GM23338 (cell line): ENCODE measurements at regions not wholly inside any gene's neighbourhood (a gene's known extent, or its start where the extent isn't known, plus 50 kb on each side); places are given as distances from the start of the nearest gene placed in this dataset.
A peak's percentile ranks its signal among the peaks of the same experiment; 100 is the strongest.

Source experiments
- ATAC-seq: fragments of 200-7000 bp; cut with Tn5 transposase; 3 replicates; pipeline ENCODE4 v1.9.1; 2020
- DNase-seq: peaks from one replicate; pipeline ENCODE4 v3.0.0-alpha.2; 2015; ENCODE audit warnings: low spot score
- H2AFZ ChIP-seq: fragments of 200-600 bp; sonication (generic); 2 replicates; pipeline ENCODE4 v1.8.0; 2016; ENCODE audit warnings: antibody characterized with exemption, mild to moderate bottlenecking, moderate library complexity
- H3F3A ChIP-seq: fragments of 200-600 bp; sonication (generic); replicated peaks from 2 replicates; pipeline ENCODE4 v1.8.0; 2017; ENCODE audit warnings: antibody characterized with exemption, mixed run types, low read depth
- H3K27ac ChIP-seq: fragments of 200-600 bp; sonication (generic); 2 replicates; pipeline ENCODE4 v1.6.1; 2016; ENCODE audit warnings: low read depth
- H3K27me3 ChIP-seq: fragments of 200-600 bp; sonication (generic); 2 replicates; pipeline ENCODE4 v1.8.0; 2016; ENCODE audit warnings: mild to moderate bottlenecking, mixed run types, moderate library complexity; ENCODE audit not compliant: insufficient read depth
- H3K36me3 ChIP-seq: fragments of 200-600 bp; sonication (generic); 2 replicates; pipeline ENCODE4 v1.8.0; 2016; ENCODE audit warnings: mild to moderate bottlenecking; ENCODE audit not compliant: insufficient read depth
- H3K4me1 ChIP-seq: fragments of 200-600 bp; sonication (generic); 2 replicates; pipeline ENCODE4 v1.8.0; 2016; ENCODE audit warnings: mild to moderate bottlenecking, moderate library complexity; ENCODE audit not compliant: insufficient read depth
- H3K4me2 ChIP-seq: fragments of 200-600 bp; sonication (generic); 2 replicates; pipeline ENCODE4 v1.7.1; 2017; ENCODE audit warnings: mixed run types
- H3K4me3 ChIP-seq: fragments of 200-600 bp; sonication (generic); 2 replicates; pipeline ENCODE4 v1.6.1; 2016; ENCODE audit warnings: mixed run types
- H3K79me2 ChIP-seq: fragments of 200-600 bp; sonication (generic); replicated peaks from 2 replicates; pipeline ENCODE4 v1.8.0; 2017; ENCODE audit warnings: mild to moderate bottlenecking; ENCODE audit not compliant: insufficient read depth
- H3K9me2 ChIP-seq: fragments of 200-600 bp; sonication (generic); 2 replicates; pipeline ENCODE4 v1.8.0; 2017; ENCODE audit not compliant: insufficient read depth
- H4K20me1 ChIP-seq: fragments of 200-600 bp; sonication (generic); replicated peaks from 2 replicates; pipeline ENCODE4 v1.8.0; 2017; ENCODE audit warnings: mild to moderate bottlenecking; ENCODE audit not compliant: insufficient read depth
- H3K27ac Mint-ChIP-seq: 2 replicates; pipeline ENCODE4 v1.8.0; 2020; ENCODE audit warnings: inconsistent platforms, mild to moderate bottlenecking, moderate library complexity, mixed read lengths
- H3K27me3 Mint-ChIP-seq: 3 replicates; pipeline ENCODE4 v1.8.0; 2022; ENCODE audit warnings: low read depth, mild to moderate bottlenecking, moderate library complexity, mixed read lengths, inconsistent platforms; ENCODE audit not compliant: insufficient read depth, poor library complexity
- H3K36me3 Mint-ChIP-seq: 3 replicates; pipeline ENCODE4 v1.8.0; 2021; ENCODE audit warnings: low read depth, mild to moderate bottlenecking, inconsistent platforms, moderate library complexity, mixed read lengths
- H3K4me1 Mint-ChIP-seq: 3 replicates; pipeline ENCODE4 v1.8.0; 2020; ENCODE audit warnings: mild to moderate bottlenecking, inconsistent platforms, mixed read lengths
- H3K4me3 Mint-ChIP-seq: 3 replicates; pipeline ENCODE4 v1.8.0; 2021; ENCODE audit warnings: moderate library complexity, mild to moderate bottlenecking, inconsistent platforms, mixed read lengths
- H3K9me3 Mint-ChIP-seq: 3 replicates; pipeline ENCODE4 v1.8.0; 2020; ENCODE audit warnings: moderate library complexity, mild to moderate bottlenecking, inconsistent platforms, mixed read lengths
- CREB1 ChIP-seq: fragments of 250-450 bp; sonication (Bioruptor Pico); IDR thresholded peaks from 2 replicates; pipeline ENCODE4 v1.5.0; 2020; ENCODE audit warnings: low read depth, mild to moderate bottlenecking, moderate library complexity
- CTCF ChIP-seq, 2 experiments: fragments of 200-600 bp in 1 of 2; sonication (generic) in 1 of 2; conservative IDR thresholded peaks; 2 replicates each; pipeline versions ENCODE4 v1.5.1 to v1.6.1; 2016 to 2017; ENCODE audit warnings: antibody characterized with exemption in 2 of 2, low read depth in 2 of 2, mild to moderate bottlenecking in 2 of 2, moderate library complexity in 1 of 2
- ETS1 ChIP-seq: IDR thresholded peaks from 2 replicates; pipeline ENCODE4 v1.6.1; 2016; ENCODE audit warnings: antibody characterized with exemption
- EZH2 ChIP-seq: fragments of 200-600 bp; sonication (generic); IDR thresholded peaks from one replicate; pipeline ENCODE4 v1.8.0; 2017; ENCODE audit warnings: antibody characterized with exemption, mild to moderate bottlenecking, low read depth; ENCODE audit not compliant: unreplicated experiment
- EZH2phosphoT487 ChIP-seq: fragments of 200-600 bp; sonication (generic); IDR thresholded peaks from one replicate; pipeline ENCODE4 v1.8.1; 2018; ENCODE audit warnings: antibody characterized with exemption; ENCODE audit not compliant: unreplicated experiment
- JUNB ChIP-seq: IDR thresholded peaks from one replicate; pipeline ENCODE4 v1.6.1; 2016; ENCODE audit warnings: antibody characterized with exemption; ENCODE audit not compliant: unreplicated experiment
- POLR2AphosphoS5 ChIP-seq: IDR thresholded peaks from 2 replicates; pipeline ENCODE4 v1.6.1; 2016; ENCODE audit warnings: antibody characterized with exemption, low read depth
- STAT1 ChIP-seq: IDR thresholded peaks from one replicate; pipeline ENCODE4 v1.6.1; 2016; ENCODE audit warnings: antibody characterized with exemption; ENCODE audit not compliant: unreplicated experiment
- ZNF331 ChIP-seq: fragments of 250-450 bp; sonication (Bioruptor Pico); IDR thresholded peaks from 2 replicates; pipeline ENCODE4 v1.5.0; 2020; ENCODE audit warnings: low read depth, mild to moderate bottlenecking, moderate library complexity
- ZNF462 ChIP-seq: fragments of 250-450 bp; sonication (Bioruptor Pico); IDR thresholded peaks from 2 replicates; pipeline ENCODE4 v1.5.0; 2020; ENCODE audit warnings: mild to moderate bottlenecking, moderate library complexity

DNA sequence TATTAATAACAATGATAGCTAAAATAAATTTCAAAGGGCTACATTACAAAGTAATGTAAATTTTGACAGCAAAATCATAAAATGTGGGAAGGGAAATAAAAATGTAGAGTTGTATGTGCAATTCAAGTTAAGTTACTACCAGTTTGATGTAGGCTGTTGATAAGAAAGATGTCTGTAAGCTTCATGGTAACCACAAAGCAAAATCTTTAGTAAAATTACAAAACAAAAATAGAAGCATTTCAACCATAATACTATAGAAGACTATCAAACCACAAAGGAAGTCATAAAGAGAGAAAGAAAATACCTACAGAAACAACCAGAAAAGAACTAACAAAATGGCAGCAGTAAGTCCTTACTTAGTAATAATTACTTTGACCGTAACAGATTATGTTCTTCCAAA lies 99.1 kb downstream of the C7orf25 start:
- Histone ChIP-seq H3K4me3 (no peak overlapping the region), H3K4me1 (no peaks in the 10 kb centered on the region), H3K79me2 (no peaks in the 10 kb centered on the region), H4K20me1 (no peaks in the 10 kb centered on the region), H2AFZ (no peak overlapping the region), H3K36me3 (no peaks in the 10 kb centered on the region), H3F3A (no peaks in the 10 kb centered on the region), H3K9me2 (no peaks in the 10 kb centered on the region), H3K4me2 (no peak overlapping the region), H3K27ac (no peak overlapping the region), H3K27me3 (no peaks in the 10 kb centered on the region)
- H3K36me3 Mint-ChIP-seq: no peaks in the 10 kb centered on the region
- TF ChIP-seq CREB1 (CRISPR knock-in tag) (no peak), POLR2AphosphoS5 (no peak), CTCF (conservative IDR thresholded peaks at IDR 0.05; ENCODE audit: low read depth in 2 of 2) (no peak), EZH2 (no peak)
- H3K4me1 Mint-ChIP-seq: no peaks in the 10 kb centered on the region
- DNase-seq (no peak), ATAC-seq (no peak)
- no peak overlapping the region for H3K27ac Mint-ChIP-seq
- H3K9me3 Mint-ChIP-seq: peaks cover 6% of the 10 kb centered on the region; the same call in 2 of the 3 replicates
- H3K4me3 Mint-ChIP-seq: no peak overlapping the region
- no peaks in the 10 kb centered on the region for H3K27me3 Mint-ChIP-seq

DNA sequence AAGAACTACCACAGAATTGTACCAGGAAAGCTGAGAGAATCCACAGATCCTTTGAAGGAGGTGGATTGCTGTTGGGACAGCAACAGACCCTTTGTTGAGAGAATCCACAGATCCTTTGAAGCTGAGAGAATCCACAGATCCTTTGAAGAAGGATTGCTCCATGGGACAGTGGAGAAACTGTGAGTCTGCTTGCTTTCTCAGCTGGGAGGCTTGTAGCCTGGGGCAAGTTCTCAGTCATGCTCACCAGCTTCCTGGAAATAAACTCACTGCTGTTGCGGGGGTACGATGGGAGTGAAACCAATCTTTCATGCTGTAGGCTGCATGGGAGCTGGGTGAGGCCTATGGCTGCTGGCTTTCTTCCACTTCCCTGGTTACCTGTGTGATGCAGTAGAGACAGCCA lies 106.3 kb downstream of the C7orf25 start:
- Mint-ChIP-seq H3K9me3 (no peaks in the 10 kb centered on the region), H3K36me3 (no peaks in the 10 kb centered on the region; the same call in 1 of the 3 replicates), H3K27me3 (no peaks in the 10 kb centered on the region), H3K27ac (no peak overlapping the region), H3K4me3 (no peak overlapping the region), H3K4me1 (peaks cover 4% of the 10 kb centered on the region; the same call in 2 of the 3 replicates)
- Histone ChIP-seq H3K4me2 (no peak overlapping the region), H3K27ac (no peak overlapping the region), H3K4me1 (no peaks in the 10 kb centered on the region), H3K36me3 (no peaks in the 10 kb centered on the region), H3K27me3 (no peaks in the 10 kb centered on the region), H3F3A (no peaks in the 10 kb centered on the region), H2AFZ (0 out of 2 replicates have a peak overlapping the region, but pooled peaks have one; percentile 33), H3K9me2 (0 out of 2 replicates have a peak, but pooled peaks cover 3% of the 10 kb centered on the region), H4K20me1 (no peaks in the 10 kb centered on the region), H3K79me2 (no peaks in the 10 kb centered on the region), H3K4me3 (no peak overlapping the region)
- DNase-seq: no peak
- ATAC-seq: no peak
- TF ChIP-seq ZNF331 (CRISPR knock-in tag): no peak
- no peak for TF ChIP-seq ZNF462 (CRISPR knock-in tag)
- TF ChIP-seq CREB1 (CRISPR knock-in tag): no peak
- TF ChIP-seq EZH2: no peak
- no peak for TF ChIP-seq JUNB
- no peak for TF ChIP-seq ETS1
- no peak for TF ChIP-seq STAT1
- TF ChIP-seq POLR2AphosphoS5: no peak
- TF ChIP-seq EZH2phosphoT487: no peak
